Prostate gland (tissue), 2 donors: ENCODE measurements at regions not wholly inside any gene's neighbourhood (a gene's known extent, or its start where the extent isn't known, plus 50 kb on each side); places are given as distances from the start of the nearest gene placed in this dataset.

Source experiments
- DNase-seq: peaks from one replicate; pipeline ENCODE4 v3.0.0-alpha.2; 2019; ENCODE audit warnings: low spot score
- H3K27ac ChIP-seq, 2 donors: fragments of 200-600 bp; sonication (generic); 2 replicates each; pipeline ENCODE4 v1.5.1; 2017 to 2019
- H3K27me3 ChIP-seq: fragments of 200-600 bp; sonication (generic); replicated peaks from 2 replicates; pipeline ENCODE4 v1.5.1; 2019; ENCODE audit not compliant: insufficient read depth
- H3K36me3 ChIP-seq, 2 donors: fragments of 200-600 bp; sonication (generic); 1 replicate in 1 of 2; 2 replicates in 1 of 2; pipeline versions ENCODE4 v1.5.1 to v1.8.1; 2017 to 2019
- H3K4me1 ChIP-seq: fragments of 200-600 bp; sonication (generic); replicated peaks from 2 replicates; pipeline ENCODE4 v1.5.1; 2019
- H3K4me3 ChIP-seq, 2 donors: fragments of 200-600 bp; sonication (generic); 2 replicates each; pipeline ENCODE4 v1.5.1; 2017 to 2019
- H3K9me3 ChIP-seq: fragments of 200-600 bp; sonication (generic); 2 replicates; pipeline ENCODE4 v1.5.1; 2017
- CTCF ChIP-seq, 4 experiments: fragments of 200-600 bp in 2 of 4; fragments of 450-650 bp in 2 of 4; sonication (generic) in 2 of 4; IDR thresholded peaks; 1 replicate in 3 of 4; 2 replicates in 1 of 4; pipeline ENCODE4 v1.5.1; 2016 to 2019; ENCODE audit warnings: antibody characterized with exemption in 4 of 4, mild to moderate bottlenecking in 2 of 4, moderate library complexity in 2 of 4
- POLR2A ChIP-seq: fragments of 450-650 bp; IDR thresholded peaks from one replicate; pipeline ENCODE4 v1.6.1; 2016; ENCODE audit warnings: antibody characterized with exemption, mild to moderate bottlenecking
- POLR2AphosphoS5 ChIP-seq: sonication (generic); formaldehyde crosslinking; IDR thresholded peaks from one replicate; pipeline ENCODE4 v1.6.1; 2017; ENCODE audit warnings: antibody characterized with exemption
- WGBS: methylation state at CpG from one replicate; pipeline ENCODE4 v1.1.5; 2018; 5-methylcytosine and 5-hydroxymethylcytosine counted together
- intact Hi-C: fragments of 100-400 bp; cut with DNase I; formaldehyde crosslinking; loops from one replicate; pipeline ENCODE4 v1.14.2; 2022

GRCh38 chr9:135388530-135388929 is 91.1 kb upstream of the PPP1R26 start:
- no peaks in the 10 kb centered on the region for H3K9me3 ChIP-seq
- H3K4me3 ChIP-seq: no peak overlapping the region
- no peak overlapping the region for H3K27ac ChIP-seq
- 95% methylated on average over 8 of the region's 8 CpGs for WGBS
- H3K4me1 ChIP-seq: no peaks in the 10 kb centered on the region
- DNase-seq: no peak
- intact Hi-C loops: no loop called here
- no peaks in the 10 kb centered on the region for H3K36me3 ChIP-seq
- no peaks in the 10 kb centered on the region for H3K27me3 ChIP-seq
- no peak for TF ChIP-seq POLR2A
- TF ChIP-seq POLR2AphosphoS5: no peak
- TF ChIP-seq CTCF (IDR thresholded peaks at IDR 0.05): no peak

- TF ChIP-seq POLR2AphosphoS5 (no peak), POLR2A (no peak), CTCF (IDR thresholded peaks at IDR 0.05) (no peak)
- intact Hi-C loops: no loop called here
- no peaks in the 10 kb centered on the region for H3K4me1 ChIP-seq
- 88% methylated on average over 12 of the region's 12 CpGs for whole genome bisulfite sequencing
- H3K4me3 ChIP-seq: no peak overlapping the region
- no peaks in the 10 kb centered on the region for H3K27me3 ChIP-seq
- H3K27ac ChIP-seq: no peak overlapping the region
- no peak for DNase-seq
- no peaks in the 10 kb centered on the region for H3K36me3 ChIP-seq
- no peaks in the 10 kb centered on the region for H3K9me3 ChIP-seq
Measured at GRCh38 chr9:135391759-135392158, 87.8 kb upstream of the PPP1R26 start.

GRCh38 chr9:135392511-135392910 is 87.1 kb upstream of the PPP1R26 start:
- TF ChIP-seq POLR2A: no peak
- no peak for TF ChIP-seq POLR2AphosphoS5
- no peak for TF ChIP-seq CTCF (IDR thresholded peaks at IDR 0.05)
- intact Hi-C loops: no loop called here
- DNase-seq: no peak
- WGBS: 58% methylated on average over 7 of the region's 9 CpGs
- H3K9me3 ChIP-seq: no peaks in the 10 kb centered on the region
- no peak overlapping the region for H3K27ac ChIP-seq
- no peaks in the 10 kb centered on the region for H3K27me3 ChIP-seq
- H3K4me1 ChIP-seq: no peaks in the 10 kb centered on the region
- no peaks in the 10 kb centered on the region for H3K36me3 ChIP-seq
- H3K4me3 ChIP-seq: no peak overlapping the region

GRCh38 chr9:135394131-135394530 is 85.5 kb upstream of the PPP1R26 start:
- H3K4me1 ChIP-seq: no peaks in the 10 kb centered on the region
- no peaks in the 10 kb centered on the region for H3K9me3 ChIP-seq
- H3K4me3 ChIP-seq: no peak overlapping the region
- H3K36me3 ChIP-seq: no peaks in the 10 kb centered on the region
- 84% methylated on average over 7 of the region's 7 CpGs for WGBS
- intact Hi-C loops: no loop called here
- H3K27me3 ChIP-seq: peaks cover 2% of the 10 kb centered on the region
- no peak overlapping the region for H3K27ac ChIP-seq
- no peak for TF ChIP-seq POLR2AphosphoS5
- TF ChIP-seq CTCF (IDR thresholded peaks at IDR 0.05): no peak
- no peak for TF ChIP-seq POLR2A
- no peak for DNase-seq

- H3K27me3 ChIP-seq: peaks cover 3% of the 10 kb centered on the region
- H3K9me3 ChIP-seq: no peaks in the 10 kb centered on the region
- TF ChIP-seq POLR2A: no peak
- no peak for TF ChIP-seq CTCF (IDR thresholded peaks at IDR 0.05)
- TF ChIP-seq POLR2AphosphoS5: no peak
- intact Hi-C loops: no loop called here
- no peak overlapping the region for H3K4me3 ChIP-seq
- WGBS: 69% methylated on average over 5 of the region's 5 CpGs
- H3K4me1 ChIP-seq: no peaks in the 10 kb centered on the region
- H3K36me3 ChIP-seq: no peaks in the 10 kb centered on the region
- no peak overlapping the region for H3K27ac ChIP-seq
- DNase-seq: no peak
Measured at GRCh38 chr9:135394699-135395645, 84.6 kb upstream of the PPP1R26 start.
